Astrocyte of the hippocampus (primary cell): ENCODE measurements at regions not wholly inside any gene's neighbourhood (a gene's known extent, or its start where the extent isn't known, plus 50 kb on each side); places are given as distances from the start of the nearest gene placed in this dataset.
A peak's percentile ranks its signal among the peaks of the same experiment; 100 is the strongest.

Experiments used
- DNase-seq: peaks from one replicate; pipeline ENCODE4 v3.0.0; 2011; ENCODE audit warnings: low read depth, low spot score

GRCh38 chr4:12875640-12876243 lies 608.4 kb downstream of the RAB28 start:
- DNase-seq: no peak

- DNase-seq: no peak
Observed at GRCh38 chr4:12873351-12873750, 610.8 kb downstream of the RAB28 start.

DNA sequence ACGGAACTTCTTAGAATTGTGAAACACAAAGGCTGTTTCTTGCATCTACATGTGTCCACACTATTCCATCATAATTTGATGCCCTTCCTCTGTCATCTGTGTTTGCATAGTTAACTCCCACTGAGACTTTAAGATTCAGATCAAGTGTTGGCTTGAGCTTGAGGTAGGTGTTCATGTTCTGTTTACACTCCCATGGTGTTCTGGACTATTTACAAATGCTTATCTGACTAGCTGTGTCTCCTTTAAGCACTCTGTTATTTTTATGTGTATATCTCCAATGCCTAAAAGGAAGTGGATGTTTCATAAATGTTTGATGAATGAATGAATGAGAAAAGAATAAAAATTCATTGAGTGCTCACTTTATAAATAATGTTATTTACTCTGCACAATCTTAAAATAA lies 622.7 kb downstream of the RAB28 start:
- no peak for DNase-seq

GRCh38 chr4:12852338-12853307 lies 631.5 kb downstream of the RAB28 start:
- DNase-seq: peak; percentile 64

- no peak for DNase-seq
Observed at GRCh38 chr4:12846368-12846767, 637.8 kb downstream of the RAB28 start.

- peak; percentile 4 for DNase-seq
Observed at GRCh38 chr4:12844141-12844540, 640.0 kb downstream of the RAB28 start.

GRCh38 chr4:12827966-12828365 lies 656.2 kb downstream of the RAB28 start:
- no peak for DNase-seq

- peak; percentile 8 for DNase-seq
Observed at GRCh38 chr4:12791536-12791935, 692.6 kb downstream of the RAB28 start.

DNA sequence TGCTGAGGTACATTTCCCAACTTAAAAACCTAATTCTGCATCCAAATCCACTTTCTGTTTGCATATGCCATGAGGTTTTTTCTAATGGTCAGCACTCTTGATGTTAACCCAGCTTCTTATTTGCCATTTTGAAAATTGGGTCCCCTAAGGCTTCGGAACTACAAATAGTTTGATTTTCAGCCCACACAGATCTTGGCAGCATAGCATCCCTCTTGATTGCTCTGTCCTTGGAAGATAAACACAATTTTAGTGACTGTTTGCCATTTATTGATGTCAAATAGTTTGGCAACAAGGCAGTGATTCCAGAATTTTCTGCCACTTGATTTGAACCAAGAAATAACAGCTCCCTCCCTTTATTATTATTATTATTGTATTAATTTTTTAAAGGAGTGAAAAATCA lies 696.9 kb downstream of the RAB28 start:
- no peak for DNase-seq

DNA sequence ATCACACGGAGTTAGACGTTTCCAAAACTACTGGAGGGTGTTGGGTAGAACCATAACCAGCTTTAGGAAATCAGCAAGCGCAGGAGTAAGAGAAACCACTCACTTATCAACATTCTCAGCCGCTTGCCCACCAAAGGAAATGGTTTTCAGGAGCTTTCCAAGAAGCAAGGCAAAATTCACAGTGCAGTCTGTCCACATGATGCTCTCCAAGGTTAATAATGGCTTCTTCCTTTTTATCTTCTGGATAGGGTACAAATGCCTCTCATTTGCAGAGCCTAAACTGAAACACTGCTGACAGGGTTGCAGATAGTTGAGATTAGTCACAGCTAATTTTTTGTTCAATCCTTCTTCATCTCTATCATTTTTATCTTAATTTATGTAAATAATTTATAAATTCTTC lies 705.4 kb downstream of the RAB28 start:
- DNase-seq: no peak

GRCh38 chr4:12778191-12778590 lies 705.9 kb downstream of the RAB28 start:
- no peak for DNase-seq

DNA sequence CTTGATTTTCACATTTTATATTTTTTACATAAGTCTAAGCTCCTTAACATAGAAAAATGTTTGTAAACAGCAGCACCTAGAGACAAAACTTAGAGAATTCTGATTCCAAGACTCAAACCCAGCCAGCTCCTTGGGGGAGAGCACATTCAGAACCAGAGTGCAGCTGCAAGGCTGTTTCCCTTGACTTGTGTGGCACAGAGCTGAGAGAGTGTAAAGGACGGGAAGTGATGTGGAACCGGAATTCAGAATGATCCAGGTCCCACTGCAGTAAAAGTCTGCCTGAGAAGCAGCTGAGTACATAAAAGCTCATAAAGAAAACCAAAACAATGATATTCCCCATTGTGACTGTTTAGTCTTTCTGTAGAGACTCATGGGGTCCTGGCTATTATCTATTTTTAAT lies 713.8 kb downstream of the RAB28 start:
- DNase-seq: no peak

GRCh38 chr4:12761694-12762093 lies 722.4 kb downstream of the RAB28 start:
- no peak for DNase-seq

- no peak for DNase-seq
Observed at GRCh38 chr4:12747154-12747553, 737.0 kb downstream of the RAB28 start.

DNA sequence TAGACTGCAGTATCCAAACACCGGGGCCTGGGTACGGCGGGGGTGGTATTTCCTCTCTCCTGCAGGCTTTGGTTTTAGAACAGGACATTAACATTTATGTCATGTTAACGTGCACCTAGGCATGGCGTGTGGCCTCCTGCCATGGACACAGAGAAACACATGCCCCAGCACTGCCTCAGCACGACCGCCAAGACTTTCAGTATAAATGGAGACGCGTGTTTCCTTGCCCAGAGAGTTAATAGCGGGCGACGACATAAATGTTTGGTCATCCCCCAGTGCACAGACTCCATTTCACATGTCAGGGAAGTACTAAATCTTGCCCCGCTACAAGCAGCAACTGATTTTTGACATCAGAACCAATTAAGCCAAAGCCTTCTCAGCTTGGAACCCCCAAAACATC lies 737.9 kb downstream of the RAB28 start:
- no peak for DNase-seq

GRCh38 chr4:12734586-12734985 lies 749.6 kb downstream of the RAB28 start:
- DNase-seq: no peak

- peak; percentile 17 for DNase-seq
Observed at GRCh38 chr4:12729384-12729783, 754.8 kb downstream of the RAB28 start.

GRCh38 chr4:12724510-12724909 lies 759.6 kb downstream of the RAB28 start:
- peak; percentile 17 for DNase-seq

DNA sequence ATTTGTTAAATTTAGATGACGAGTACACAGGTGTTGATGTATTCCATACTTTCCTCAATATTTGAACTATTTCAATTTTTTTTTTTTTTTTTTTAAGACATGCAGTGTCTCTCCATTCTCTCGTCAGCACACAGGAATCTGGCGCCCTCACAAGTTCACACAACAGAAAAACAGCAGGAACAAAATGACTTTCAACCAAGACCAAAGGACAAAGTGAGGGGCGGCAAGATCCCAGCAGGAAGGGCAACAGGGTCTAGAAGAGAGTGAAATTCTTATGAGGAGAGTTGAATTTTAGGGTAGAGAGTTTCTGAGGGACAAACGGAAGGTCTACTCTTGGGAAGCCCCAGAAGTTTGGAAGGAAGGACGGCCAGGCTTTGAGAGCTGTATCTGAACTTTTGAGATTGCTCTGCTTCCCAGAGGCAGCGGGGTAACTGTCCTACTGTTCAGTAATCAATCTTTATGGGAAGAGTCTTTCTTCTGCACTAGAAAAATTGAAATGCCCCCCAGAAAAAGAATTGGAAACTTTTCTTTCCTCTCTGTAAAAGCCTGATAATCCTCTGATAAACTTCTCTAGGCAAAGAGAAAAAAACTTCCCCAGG lies 760.2 kb downstream of the RAB28 start:
- DNase-seq: peak; percentile 13

DNA sequence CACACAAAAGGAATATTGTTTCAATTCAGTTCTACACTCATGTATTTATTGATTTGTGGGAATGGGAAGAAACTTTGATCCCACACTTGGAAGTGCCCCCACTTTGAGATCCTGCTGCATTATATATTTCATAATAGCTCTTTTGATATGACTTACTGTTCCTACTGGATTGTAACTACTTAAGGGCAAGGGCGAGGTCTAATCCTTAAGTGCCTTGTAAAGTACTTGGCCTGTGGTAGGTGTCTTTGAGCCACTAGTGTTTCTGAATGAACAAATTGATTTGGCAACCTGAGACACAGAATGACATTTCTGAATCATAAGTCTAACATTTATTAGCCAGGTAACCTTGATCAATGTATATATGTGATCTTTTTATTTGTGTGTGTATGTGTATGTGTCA lies 767.2 kb downstream of the RAB28 start:
- no peak for DNase-seq

GRCh38 chr4:12712648-12713339 lies 771.3 kb downstream of the RAB28 start:
- no peak for DNase-seq
